ENCODE measurements at regions not wholly inside any gene's neighbourhood (a gene's known extent, or its start where the extent isn't known, plus 50 kb on each side); places are given as distances from the start of the nearest gene placed in this dataset.

DNA sequence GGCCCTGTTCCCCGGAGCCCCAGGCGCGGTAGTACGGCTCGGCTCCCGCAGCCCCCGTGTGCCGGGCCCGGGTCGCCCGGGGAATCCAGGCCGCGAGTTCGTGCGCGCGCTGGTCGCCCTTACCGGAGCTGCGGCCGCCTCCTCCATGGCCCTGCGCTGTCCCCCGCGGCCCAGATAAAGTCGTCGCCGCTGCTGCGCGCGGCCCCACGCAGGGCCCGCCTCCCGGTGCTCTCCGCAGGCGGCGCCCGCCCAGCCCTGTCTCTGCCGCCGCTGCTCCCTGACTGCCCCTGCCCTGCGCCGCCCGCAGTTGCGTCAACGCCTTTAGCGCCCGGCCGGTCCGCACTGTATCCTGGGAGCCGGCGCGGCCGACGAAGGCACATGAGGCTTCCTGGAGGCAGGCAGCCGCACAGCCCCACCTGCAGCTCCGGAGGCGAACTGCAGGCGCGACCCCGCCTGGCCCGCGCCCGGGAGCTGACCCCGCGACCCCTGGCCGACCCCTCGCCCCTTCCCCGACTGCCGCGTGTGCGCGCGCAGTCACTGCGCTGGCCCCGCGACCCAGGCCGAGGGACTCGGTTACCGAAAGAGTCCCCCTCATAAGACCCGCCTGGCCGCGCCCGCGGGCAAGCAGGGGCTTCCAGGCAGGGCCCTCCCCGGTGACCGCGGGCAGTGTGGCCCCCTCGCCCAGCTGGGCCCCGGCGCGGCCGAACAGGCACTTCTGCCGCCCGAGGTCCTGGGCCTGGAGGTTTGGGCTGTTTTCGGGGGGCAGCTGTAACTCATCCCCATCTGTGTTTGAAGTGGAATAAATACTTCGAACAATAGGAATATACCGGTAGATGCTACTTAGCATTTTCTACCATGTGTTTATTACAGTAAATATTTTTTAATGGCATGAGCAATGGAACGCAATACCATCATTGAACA is 127.1 kb upstream of the ZNF746 start (continued):
- TF ChIP-seq, protein P1, sequence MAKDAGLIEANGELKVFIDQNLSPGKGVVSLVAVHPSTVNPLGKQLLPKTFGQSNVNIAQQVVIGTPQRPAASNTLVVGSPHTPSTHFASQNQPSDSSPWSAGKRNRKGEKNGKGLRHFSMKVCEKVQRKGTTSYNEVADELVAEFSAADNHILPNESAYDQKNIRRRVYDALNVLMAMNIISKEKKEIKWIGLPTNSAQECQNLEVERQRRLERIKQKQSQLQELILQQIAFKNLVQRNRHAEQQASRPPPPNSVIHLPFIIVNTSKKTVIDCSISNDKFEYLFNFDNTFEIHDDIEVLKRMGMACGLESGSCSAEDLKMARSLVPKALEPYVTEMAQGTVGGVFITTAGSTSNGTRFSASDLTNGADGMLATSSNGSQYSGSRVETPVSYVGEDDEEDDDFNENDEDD (CRISPR knock-in tag; IDR thresholded peaks at IDR 0.05; ENCODE audit: borderline replicate concordance): peak; percentile 88; the same call in 1 of the 2 replicates
- TF ChIP-seq REL (CRISPR knock-in tag; conservative IDR thresholded peaks at IDR 0.05) (peak; percentile 62; the same call in 1 of the 2 replicates), ZMAT3 (CRISPR knock-in tag; conservative IDR thresholded peaks at IDR 0.05) (peak; percentile 94; the same call in 1 of the 2 replicates), ZNF564 (CRISPR knock-in tag; IDR thresholded peaks at IDR 0.05) (peak; percentile 88; the same call in 1 of the 2 replicates), ZSCAN9 (CRISPR knock-in tag; IDR thresholded peaks at IDR 0.05; ENCODE audit: borderline replicate concordance) (no peak), RBM22 (optimal IDR thresholded peaks at IDR 0.05; ENCODE audit: low read length) (no peak), HNRNPL (IDR thresholded peaks at IDR 0.05; ENCODE audit: low read depth, low read length) (0 out of 2 replicates have a peak, but pooled peaks have one; percentile 21), SSRP1 (CRISPR knock-in tag; IDR thresholded peaks at IDR 0.05) (no peak), ZNF670 (CRISPR knock-in tag; IDR thresholded peaks at IDR 0.05; ENCODE audit: borderline replicate concordance) (no peak; the same call in 1 of the 2 replicates), MYC (CRISPR knock-in tag; IDR thresholded peaks at IDR 0.05; ENCODE audit: borderline replicate concordance) (peak; percentile 97), MXD4 (CRISPR knock-in tag; IDR thresholded peaks at IDR 0.05) (peak; percentile 83), ZNF83 (CRISPR knock-in tag; IDR thresholded peaks at IDR 0.05; ENCODE audit: borderline replicate concordance) (no peak), KMT2A (CRISPR knock-in tag; IDR thresholded peaks at IDR 0.05) (peak; percentile 92), ZFYVE20 (CRISPR knock-in tag; IDR thresholded peaks at IDR 0.05; ENCODE audit: borderline replicate concordance, low read depth) (no peak), YY1 (IDR thresholded peaks at IDR 0.05; ENCODE audit: insufficient read depth, insufficient replicate concordance, low read depth, low read length) (peak; percentile 83), ZNF780A (CRISPR knock-in tag; IDR thresholded peaks at IDR 0.05) (peak; percentile 30; the same call in 1 of the 2 replicates), ZNF282 (IDR thresholded peaks at IDR 0.05; ENCODE audit: partially characterized antibody) (no peak), SETDB1 (CRISPR knock-in tag; IDR thresholded peaks at IDR 0.05; ENCODE audit: borderline replicate concordance) (no peak), DMAP1 (CRISPR knock-in tag; IDR thresholded peaks at IDR 0.05) (peak; percentile 84)
- TF ChIP-seq, protein P2, sequence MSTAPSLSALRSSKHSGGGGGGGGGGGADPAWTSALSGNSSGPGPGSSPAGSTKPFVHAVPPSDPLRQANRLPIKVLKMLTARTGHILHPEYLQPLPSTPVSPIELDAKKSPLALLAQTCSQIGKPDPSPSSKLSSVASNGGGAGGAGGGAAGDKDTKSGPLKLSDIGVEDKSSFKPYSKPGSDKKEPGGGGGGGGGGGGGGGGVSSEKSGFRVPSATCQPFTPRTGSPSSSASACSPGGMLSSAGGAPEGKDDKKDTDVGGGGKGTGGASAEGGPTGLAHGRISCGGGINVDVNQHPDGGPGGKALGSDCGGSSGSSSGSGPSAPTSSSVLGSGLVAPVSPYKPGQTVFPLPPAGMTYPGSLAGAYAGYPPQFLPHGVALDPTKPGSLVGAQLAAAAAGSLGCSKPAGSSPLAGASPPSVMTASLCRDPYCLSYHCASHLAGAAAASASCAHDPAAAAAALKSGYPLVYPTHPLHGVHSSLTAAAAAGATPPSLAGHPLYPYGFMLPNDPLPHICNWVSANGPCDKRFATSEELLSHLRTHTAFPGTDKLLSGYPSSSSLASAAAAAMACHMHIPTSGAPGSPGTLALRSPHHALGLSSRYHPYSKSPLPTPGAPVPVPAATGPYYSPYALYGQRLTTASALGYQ (CRISPR knock-in tag; IDR thresholded peaks at IDR 0.05): peak; percentile 54; the same call in 1 of the 2 replicates
- TF ChIP-seq, protein P3, sequence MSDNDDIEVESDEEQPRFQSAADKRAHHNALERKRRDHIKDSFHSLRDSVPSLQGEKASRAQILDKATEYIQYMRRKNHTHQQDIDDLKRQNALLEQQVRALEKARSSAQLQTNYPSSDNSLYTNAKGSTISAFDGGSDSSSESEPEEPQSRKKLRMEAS (IDR thresholded peaks at IDR 0.05): peak; percentile 95
- TF ChIP-seq, protein P4, sequence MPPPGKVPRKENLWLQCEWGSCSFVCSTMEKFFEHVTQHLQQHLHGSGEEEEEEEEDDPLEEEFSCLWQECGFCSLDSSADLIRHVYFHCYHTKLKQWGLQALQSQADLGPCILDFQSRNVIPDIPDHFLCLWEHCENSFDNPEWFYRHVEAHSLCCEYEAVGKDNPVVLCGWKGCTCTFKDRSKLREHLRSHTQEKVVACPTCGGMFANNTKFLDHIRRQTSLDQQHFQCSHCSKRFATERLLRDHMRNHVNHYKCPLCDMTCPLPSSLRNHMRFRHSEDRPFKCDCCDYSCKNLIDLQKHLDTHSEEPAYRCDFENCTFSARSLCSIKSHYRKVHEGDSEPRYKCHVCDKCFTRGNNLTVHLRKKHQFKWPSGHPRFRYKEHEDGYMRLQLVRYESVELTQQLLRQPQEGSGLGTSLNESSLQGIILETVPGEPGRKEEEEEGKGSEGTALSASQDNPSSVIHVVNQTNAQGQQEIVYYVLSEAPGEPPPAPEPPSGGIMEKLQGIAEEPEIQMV (CRISPR knock-in tag; IDR thresholded peaks at IDR 0.05; ENCODE audit: low read depth): peak; percentile 79; the same call in 1 of the 2 replicates
- TF ChIP-seq, protein P5, sequence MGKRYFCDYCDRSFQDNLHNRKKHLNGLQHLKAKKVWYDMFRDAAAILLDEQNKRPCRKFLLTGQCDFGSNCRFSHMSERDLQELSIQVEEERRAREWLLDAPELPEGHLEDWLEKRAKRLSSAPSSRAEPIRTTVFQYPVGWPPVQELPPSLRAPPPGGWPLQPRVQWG (CRISPR knock-in tag; IDR thresholded peaks at IDR 0.05; ENCODE audit: borderline replicate concordance, low read depth): no peak

Measured in HepG2 (cell line).